GM19035 (cell line): ENCODE measurements at regions not wholly inside any gene's neighbourhood (a gene's known extent, or its start where the extent isn't known, plus 50 kb on each side); places are given as distances from the start of the nearest gene placed in this dataset.

Experiments used
- ATAC-seq: cut with Tn5 transposase; IDR thresholded peaks from one replicate; pipeline ENCODE4 v1.9.1; 2021; ENCODE audit not compliant: unreplicated experiment

GRCh38 chr2:48104418-48104817, 198.1 kb upstream of the FBXO11 start:
- no peak for ATAC-seq

GRCh38 chr2:48105848-48106247, 199.6 kb upstream of the FBXO11 start:
- ATAC-seq: no peak

- ATAC-seq: no peak
These were observed 201.1 kb upstream of the FBXO11 start for GRCh38 chr2:48107326-48107925.

- ATAC-seq: no peak
These were observed 202.2 kb upstream of the FBXO11 start for GRCh38 chr2:48108455-48108854.

- ATAC-seq: no peak
These were observed 203.3 kb upstream of the FBXO11 start for GRCh38 chr2:48109491-48110204.

- no peak for ATAC-seq
These were observed 204.0 kb upstream of the FOXN2 start for GRCh38 chr2:48110492-48110891.

GRCh38 chr2:48112911-48113680, 201.4 kb upstream of the FOXN2 start:
- ATAC-seq: no peak

GRCh38 chr2:48113767-48114166, 200.7 kb upstream of the FOXN2 start:
- ATAC-seq: no peak

- no peak for ATAC-seq
These were observed 200.2 kb upstream of the FOXN2 start for GRCh38 chr2:48114256-48114655.

GRCh38 chr2:48116497-48116896, 198.0 kb upstream of the FOXN2 start:
- ATAC-seq: no peak

GRCh38 chr2:48118895-48119294, 195.6 kb upstream of the FOXN2 start:
- ATAC-seq: no peak

GRCh38 chr2:48120112-48120511, 194.4 kb upstream of the FOXN2 start:
- ATAC-seq: no peak

- ATAC-seq: no peak
These were observed 193.7 kb upstream of the FOXN2 start for GRCh38 chr2:48120759-48121242.

GRCh38 chr2:48122166-48122565, 192.3 kb upstream of the FOXN2 start:
- ATAC-seq: no peak

- no peak for ATAC-seq
These were observed 189.9 kb upstream of the FOXN2 start for GRCh38 chr2:48124592-48124991.

GRCh38 chr2:48126162-48126561, 188.3 kb upstream of the FOXN2 start:
- no peak for ATAC-seq

- ATAC-seq: no peak
These were observed 186.8 kb upstream of the FOXN2 start for GRCh38 chr2:48127612-48128191.

- no peak for ATAC-seq
These were observed 185.1 kb upstream of the FOXN2 start for GRCh38 chr2:48129293-48129950.

- ATAC-seq: no peak
These were observed 182.8 kb upstream of the FOXN2 start for GRCh38 chr2:48131539-48132270.

- no peak for ATAC-seq
These were observed 182.2 kb upstream of the FOXN2 start for GRCh38 chr2:48132271-48132625.
